Testis (tissue), 2 donors: ENCODE measurements at regions not wholly inside any gene's neighbourhood (a gene's known extent, or its start where the extent isn't known, plus 50 kb on each side); places are given as distances from the start of the nearest gene placed in this dataset.

Source experiments
- CTCF ChIP-seq, 3 experiments: fragments of 450-650 bp in 2 of 3; fragments of 200-600 bp in 1 of 3; sonication (generic) in 1 of 3; IDR thresholded peaks; one replicate each; pipeline ENCODE4 v1.5.1; 2016 to 2019; ENCODE audit warnings: antibody characterized with exemption in 3 of 3, mild to moderate bottlenecking in 2 of 3, moderate library complexity in 1 of 3
- POLR2A ChIP-seq: fragments of 450-650 bp; IDR thresholded peaks from one replicate; pipeline ENCODE4 v1.6.1; 2017; ENCODE audit warnings: antibody characterized with exemption, mild to moderate bottlenecking, moderate library complexity

GRCh38 chr2:37589298-37589697 is 82.1 kb downstream of the CDC42EP3 start:
- no peak for TF ChIP-seq CTCF (IDR thresholded peaks at IDR 0.05)
- no peak for TF ChIP-seq POLR2A
